22Rv1 (cell line): ENCODE measurements at regions not wholly inside any gene's neighbourhood (a gene's known extent, or its start where the extent isn't known, plus 50 kb on each side); places are given as distances from the start of the nearest gene placed in this dataset.

Source experiments
- CTCF ChIP-seq: fragments of 450-650 bp; IDR thresholded peaks from 2 replicates; pipeline ENCODE4 v1.5.1; 2017; ENCODE audit warnings: mild to moderate bottlenecking
- ZFX ChIP-seq: fragments of 450-650 bp; IDR thresholded peaks from 2 replicates; pipeline ENCODE4 v1.6.1; 2017; ENCODE audit warnings: antibody characterized with exemption, borderline replicate concordance

GRCh38 chr15:29471757-29472156, 202.1 kb upstream of the NSMCE3 start:
- TF ChIP-seq CTCF (no peak), ZFX (no peak)
